LNCaP clone FGC (cell line): ENCODE measurements at regions not wholly inside any gene's neighbourhood (a gene's known extent, or its start where the extent isn't known, plus 50 kb on each side); places are given as distances from the start of the nearest gene placed in this dataset.

Source experiments
- DNase-seq: peaks from one replicate; pipeline ENCODE4 v3.0.0-alpha.2; 2011; ENCODE audit warnings: low read depth
- H3K4me3 ChIP-seq: 2 replicates; pipeline ENCODE4 v1.5.1; 2011; ENCODE audit warnings: mild to moderate bottlenecking, low read depth, low read length, control low read depth
- TF ChIP-seq, protein P1 (sequence below): IDR thresholded peaks from 2 replicates; pipeline ENCODE4 v1.5.1; 2012; ENCODE audit warnings: mild to moderate bottlenecking; ENCODE audit not compliant: control insufficient read depth, insufficient read depth; ENCODE audit errors: extremely low read depth

DNA sequence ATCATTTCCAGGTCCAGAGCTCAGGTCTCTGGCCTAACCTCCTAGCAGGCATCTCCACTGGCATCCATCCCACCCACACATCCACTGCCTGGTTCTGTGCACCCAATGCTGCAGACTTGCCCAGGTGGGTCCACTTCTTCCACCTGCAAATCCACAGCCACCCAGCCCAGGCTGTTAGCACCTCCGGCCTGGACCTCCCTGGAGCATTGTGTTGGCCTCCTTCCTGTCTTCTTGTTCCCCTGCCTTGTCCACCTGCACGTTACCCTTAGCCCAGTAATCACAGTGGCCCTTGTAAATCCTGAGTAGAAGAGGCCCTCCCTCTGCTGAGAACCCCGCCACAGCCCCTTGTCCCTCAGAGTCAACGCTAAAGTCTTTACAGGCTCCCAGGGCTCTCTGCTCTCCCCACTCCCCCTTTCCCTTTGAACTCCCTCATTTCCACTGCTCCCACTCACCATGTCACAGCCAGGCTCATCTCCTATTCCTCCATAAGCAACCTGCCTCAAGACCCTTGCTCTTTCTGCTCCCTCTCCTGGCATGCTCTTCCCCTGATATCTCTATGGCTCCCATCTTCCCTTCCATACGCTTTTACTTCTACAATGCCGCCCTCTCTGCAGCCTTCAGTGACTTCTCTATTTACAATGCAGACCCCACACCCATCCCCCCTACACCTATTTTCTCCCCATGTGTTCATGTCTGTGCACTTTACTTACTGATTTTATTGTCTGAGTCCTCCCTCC is 288.8 kb downstream of the FOXL1 start:
- DNase-seq: no peak

DNA sequence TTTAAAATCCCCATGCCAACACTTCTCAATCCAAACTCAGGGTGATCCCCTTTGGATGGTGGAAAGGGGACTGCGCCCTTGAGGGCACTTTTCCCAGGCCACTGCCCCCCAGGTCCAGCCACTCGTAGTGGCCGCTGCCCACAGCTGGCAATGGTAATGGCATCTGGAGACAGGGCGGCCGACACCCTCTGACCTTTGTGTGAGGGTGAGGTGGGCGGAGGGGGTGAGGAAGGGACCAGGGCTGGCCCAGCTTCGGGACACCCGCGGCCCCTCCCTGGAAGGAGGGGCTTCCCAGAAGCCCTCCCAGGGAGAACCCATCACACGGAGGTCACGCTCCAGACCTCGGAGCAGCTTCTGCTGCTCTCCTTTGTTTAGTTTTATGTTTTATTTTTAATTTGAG is 289.7 kb downstream of the FOXL1 start:
- TF ChIP-seq, protein P1, sequence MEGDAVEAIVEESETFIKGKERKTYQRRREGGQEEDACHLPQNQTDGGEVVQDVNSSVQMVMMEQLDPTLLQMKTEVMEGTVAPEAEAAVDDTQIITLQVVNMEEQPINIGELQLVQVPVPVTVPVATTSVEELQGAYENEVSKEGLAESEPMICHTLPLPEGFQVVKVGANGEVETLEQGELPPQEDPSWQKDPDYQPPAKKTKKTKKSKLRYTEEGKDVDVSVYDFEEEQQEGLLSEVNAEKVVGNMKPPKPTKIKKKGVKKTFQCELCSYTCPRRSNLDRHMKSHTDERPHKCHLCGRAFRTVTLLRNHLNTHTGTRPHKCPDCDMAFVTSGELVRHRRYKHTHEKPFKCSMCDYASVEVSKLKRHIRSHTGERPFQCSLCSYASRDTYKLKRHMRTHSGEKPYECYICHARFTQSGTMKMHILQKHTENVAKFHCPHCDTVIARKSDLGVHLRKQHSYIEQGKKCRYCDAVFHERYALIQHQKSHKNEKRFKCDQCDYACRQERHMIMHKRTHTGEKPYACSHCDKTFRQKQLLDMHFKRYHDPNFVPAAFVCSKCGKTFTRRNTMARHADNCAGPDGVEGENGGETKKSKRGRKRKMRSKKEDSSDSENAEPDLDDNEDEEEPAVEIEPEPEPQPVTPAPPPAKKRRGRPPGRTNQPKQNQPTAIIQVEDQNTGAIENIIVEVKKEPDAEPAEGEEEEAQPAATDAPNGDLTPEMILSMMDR: no peak
- no peak overlapping the region for H3K4me3 ChIP-seq
- no peak for DNase-seq

More for the DNA sequence above, 288.8 kb downstream of the FOXL1 start:
- TF ChIP-seq, protein P1: no peak
- no peak overlapping the region for H3K4me3 ChIP-seq

DNA sequence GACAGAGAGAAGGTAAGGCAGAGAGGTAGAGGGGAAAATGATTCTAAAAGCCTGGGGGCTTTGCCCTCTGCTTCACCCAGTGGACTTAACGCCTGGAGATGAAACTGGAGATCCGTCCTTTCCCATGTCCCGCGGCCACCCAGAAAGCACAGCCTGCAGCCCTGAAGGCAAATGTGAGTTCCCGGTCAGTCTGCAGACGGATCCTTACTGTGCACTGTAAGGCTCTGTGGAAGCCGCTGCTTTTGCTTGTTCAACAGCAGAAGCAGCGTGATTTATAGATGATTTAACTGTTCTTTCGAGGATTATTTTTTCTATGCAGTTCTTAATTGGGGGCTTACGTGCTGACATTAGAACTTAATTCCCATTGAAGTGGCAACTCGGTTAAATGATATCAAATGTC is 290.4 kb downstream of the FOXL1 start:
- peak overlapping the region; percentile 57 for H3K4me3 ChIP-seq
- TF ChIP-seq, protein P1: no peak
- no peak for DNase-seq

DNA sequence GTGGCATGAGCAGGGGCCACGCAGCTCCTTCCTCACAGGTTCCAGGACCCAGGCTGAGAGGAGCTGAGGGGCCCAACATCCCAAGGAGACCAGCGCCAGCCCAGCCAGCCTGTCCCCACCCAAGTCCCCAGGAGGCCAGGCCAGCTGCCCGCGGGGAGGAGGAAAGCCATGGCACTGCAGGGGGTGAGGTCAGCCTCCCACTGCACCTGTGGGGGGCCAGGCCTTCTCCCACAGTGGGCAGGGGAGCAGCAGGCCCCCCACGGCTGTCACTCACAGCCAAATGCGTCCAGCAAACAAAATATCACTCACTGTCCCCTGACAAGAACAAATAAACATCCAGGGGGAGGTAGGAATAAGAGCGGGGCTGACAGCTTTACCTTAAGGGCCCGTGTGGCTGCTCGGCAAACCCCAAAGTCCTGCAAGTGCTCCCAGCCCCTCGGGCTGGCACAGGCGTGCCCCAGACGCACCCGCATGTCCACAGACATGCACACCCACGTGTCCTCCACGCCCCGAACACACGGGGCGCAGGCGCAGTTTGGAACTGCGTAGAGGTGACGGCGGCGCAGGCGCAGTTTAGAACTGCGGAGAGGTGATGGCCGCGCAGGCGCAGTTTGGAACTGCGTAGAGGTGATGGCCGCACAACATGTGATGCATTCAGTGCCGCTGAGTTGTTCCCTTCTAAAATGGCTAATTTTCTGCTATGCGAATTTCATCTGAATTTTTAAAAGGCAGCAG is 291.1 kb downstream of the FOXL1 start:
- TF ChIP-seq, protein P1: no peak
- peak; percentile 45 for DNase-seq
- peak overlapping the region; percentile 57 for H3K4me3 ChIP-seq

DNA sequence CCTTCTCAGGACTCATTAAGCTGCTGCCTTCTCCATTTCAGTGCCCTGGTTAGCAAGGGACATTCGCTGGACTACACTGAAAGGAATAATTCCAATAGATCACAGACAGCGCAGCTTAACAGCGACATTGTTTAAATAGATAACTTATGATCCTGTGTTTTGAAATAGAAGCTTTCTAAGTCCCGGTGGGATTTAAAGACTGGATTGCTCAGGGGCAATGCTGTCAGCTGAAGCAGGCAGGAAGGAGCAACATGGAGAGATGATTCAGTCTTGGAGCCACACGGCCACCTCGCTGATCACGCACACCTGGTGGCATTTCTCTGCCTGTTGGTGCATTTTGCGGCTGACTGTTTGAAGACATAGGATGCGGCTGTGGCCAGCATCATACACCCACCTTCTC is 292.0 kb downstream of the FOXL1 start:
- no peak for DNase-seq
- TF ChIP-seq, protein P1: no peak
- H3K4me3 ChIP-seq: no peak overlapping the region

DNA sequence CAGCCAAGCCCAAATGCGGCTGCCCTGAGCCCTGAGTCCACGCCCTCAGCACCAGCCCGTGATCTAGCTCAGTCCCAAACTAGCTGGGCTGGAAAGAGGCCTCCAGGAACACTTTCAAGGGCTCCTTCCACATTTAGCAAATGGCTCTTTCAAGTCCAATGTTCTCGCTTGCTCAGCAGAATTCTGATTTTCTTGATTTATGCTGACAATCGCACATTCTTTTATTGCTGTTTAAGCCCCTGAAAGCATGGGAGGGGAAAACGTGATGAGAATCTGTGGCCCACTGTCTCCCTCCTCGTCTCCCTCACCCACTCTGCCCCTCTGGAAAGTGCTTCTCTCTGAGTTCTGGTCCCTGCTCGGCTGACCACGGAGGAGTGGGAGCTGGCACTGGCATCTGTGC is 293.8 kb downstream of the FOXL1 start:
- H3K4me3 ChIP-seq: no peak overlapping the region
- DNase-seq: no peak

More for the DNA sequence above, 293.8 kb downstream of the FOXL1 start:
- TF ChIP-seq, protein P1: no peak
